ENCODE measurements at regions not wholly inside any gene's neighbourhood (a gene's known extent, or its start where the extent isn't known, plus 50 kb on each side); places are given as distances from the start of the nearest gene placed in this dataset.

DNA sequence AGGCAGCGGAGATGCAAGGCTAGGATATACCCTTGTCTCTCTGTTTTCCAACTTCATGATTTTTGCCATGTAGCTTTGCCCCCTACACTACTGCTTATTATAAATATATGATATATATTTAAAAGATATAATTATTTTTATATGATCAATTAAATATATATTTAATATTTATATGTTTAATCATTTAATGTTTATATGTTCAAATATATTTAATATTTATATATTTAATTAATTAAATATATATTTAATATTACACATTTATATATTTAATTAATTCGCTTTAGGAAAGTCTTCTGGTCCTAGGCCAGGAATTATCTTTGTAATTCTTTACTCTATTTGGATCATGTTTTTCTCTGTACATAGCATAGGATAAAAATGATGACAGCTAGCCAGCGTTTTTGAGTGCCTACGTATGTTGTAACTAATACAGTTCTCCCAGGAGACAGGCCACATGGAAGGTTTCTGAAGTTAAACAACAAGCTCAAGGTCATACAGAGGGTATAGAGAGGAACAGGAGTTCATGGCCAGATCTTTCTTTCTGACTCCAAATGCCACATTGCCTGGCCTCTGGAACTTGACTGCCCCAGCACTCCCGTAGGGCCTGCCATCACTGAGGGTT, 192.5 kb downstream of the KCNA5 start (continued):
- TF ChIP-seq, protein P1, sequence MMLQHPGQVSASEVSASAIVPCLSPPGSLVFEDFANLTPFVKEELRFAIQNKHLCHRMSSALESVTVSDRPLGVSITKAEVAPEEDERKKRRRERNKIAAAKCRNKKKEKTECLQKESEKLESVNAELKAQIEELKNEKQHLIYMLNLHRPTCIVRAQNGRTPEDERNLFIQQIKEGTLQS (IDR thresholded peaks at IDR 0.05; ENCODE audit: borderline replicate concordance, extremely low read depth, low read depth, low read length), result no peak
- TF ChIP-seq KDM1A (IDR thresholded peaks at IDR 0.05; ENCODE audit: borderline replicate concordance) (no peak), RB1 (IDR thresholded peaks at IDR 0.05; ENCODE audit: borderline replicate concordance) (no peak), CHD4 (IDR thresholded peaks at IDR 0.05) (no peak)

DNA sequence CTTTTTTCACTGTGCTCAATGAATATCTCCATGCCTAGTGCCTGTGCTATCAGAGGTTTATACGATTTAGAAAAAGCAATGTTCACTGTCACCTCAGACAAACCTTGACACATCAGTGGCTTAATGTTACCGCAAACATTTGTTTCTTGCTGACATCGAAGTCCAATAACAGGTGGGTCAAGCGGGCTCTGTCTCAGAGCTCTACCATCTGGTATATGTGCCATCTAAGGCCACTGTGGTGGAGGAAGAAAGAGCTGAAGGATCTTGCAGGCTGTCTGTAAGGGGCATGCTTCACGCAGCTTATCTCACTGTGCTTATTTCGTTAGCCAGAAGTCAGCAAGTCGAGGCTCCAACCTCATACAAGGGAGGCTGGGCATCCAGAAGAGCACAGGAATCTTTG, 189.5 kb upstream of the NTF3 start:
- intact Hi-C loops (cut with micrococcal nuclease; ENCODE audit: unreplicated experiment), result no loop called here
- 21% methylated on average over 7 of the region's 7 CpGs for WGBS (ENCODE audit: insufficient coverage, insufficient replicate concordance, low lambda C conversion rate, missing lambda C conversion rate)
- no peaks in the 10 kb centered on the region for H3K27me3 ChIP-seq (replicated peaks in 1 of 2; ENCODE audit: control insufficient read depth in 2 of 2, insufficient read depth in 2 of 2, low read length in 1 of 2)
- no peak overlapping the region for H3K4me3 ChIP-seq
- no peak for ATAC-seq
- no peak for FAIRE-seq
- no peak for TF ChIP-seq JUND (IDR thresholded peaks at IDR 0.05; ENCODE audit: low read depth, low read length)
- no peak for TF ChIP-seq SPI1 (IDR thresholded peaks at IDR 0.05; ENCODE audit: borderline replicate concordance, insufficient read depth, low read depth, low read length)
- TF ChIP-seq MXI1 (IDR thresholded peaks at IDR 0.05; ENCODE audit: low read depth, low read length), result no peak
- TF ChIP-seq ZNF217 (IDR thresholded peaks at IDR 0.05), result no peak
- no peak for TF ChIP-seq FOS (IDR thresholded peaks at IDR 0.05; ENCODE audit: borderline replicate concordance, extremely low read depth, insufficient read length)
- TF ChIP-seq, protein P2, sequence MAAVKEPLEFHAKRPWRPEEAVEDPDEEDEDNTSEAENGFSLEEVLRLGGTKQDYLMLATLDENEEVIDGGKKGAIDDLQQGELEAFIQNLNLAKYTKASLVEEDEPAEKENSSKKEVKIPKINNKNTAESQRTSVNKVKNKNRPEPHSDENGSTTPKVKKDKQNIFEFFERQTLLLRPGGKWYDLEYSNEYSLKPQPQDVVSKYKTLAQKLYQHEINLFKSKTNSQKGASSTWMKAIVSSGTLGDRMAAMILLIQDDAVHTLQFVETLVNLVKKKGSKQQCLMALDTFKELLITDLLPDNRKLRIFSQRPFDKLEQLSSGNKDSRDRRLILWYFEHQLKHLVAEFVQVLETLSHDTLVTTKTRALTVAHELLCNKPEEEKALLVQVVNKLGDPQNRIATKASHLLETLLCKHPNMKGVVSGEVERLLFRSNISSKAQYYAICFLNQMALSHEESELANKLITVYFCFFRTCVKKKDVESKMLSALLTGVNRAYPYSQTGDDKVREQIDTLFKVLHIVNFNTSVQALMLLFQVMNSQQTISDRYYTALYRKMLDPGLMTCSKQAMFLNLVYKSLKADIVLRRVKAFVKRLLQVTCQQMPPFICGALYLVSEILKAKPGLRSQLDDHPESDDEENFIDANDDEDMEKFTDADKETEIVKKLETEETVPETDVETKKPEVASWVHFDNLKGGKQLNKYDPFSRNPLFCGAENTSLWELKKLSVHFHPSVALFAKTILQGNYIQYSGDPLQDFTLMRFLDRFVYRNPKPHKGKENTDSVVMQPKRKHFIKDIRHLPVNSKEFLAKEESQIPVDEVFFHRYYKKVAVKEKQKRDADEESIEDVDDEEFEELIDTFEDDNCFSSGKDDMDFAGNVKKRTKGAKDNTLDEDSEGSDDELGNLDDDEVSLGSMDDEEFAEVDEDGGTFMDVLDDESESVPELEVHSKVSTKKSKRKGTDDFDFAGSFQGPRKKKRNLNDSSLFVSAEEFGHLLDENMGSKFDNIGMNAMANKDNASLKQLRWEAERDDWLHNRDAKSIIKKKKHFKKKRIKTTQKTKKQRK (IDR thresholded peaks at IDR 0.05; ENCODE audit: low read depth, low read length), result no peak
- in situ Hi-C loops (cut with MboI), result no loop called here
- no peaks in the 10 kb centered on the region for H3K9me3 ChIP-seq (replicated peaks; ENCODE audit: control insufficient read depth, insufficient read depth, low read length)
- H4K20me1 ChIP-seq (ENCODE audit: control insufficient read depth, insufficient read depth), result no peaks in the 10 kb centered on the region
- no peaks in the 10 kb centered on the region for H3K79me2 ChIP-seq (ENCODE audit: control insufficient read depth, insufficient read depth, low read length)
- no peaks in the 10 kb centered on the region for H3K4me1 ChIP-seq (ENCODE audit: control insufficient read depth, insufficient read depth, low read length)
- SMC1A ChIA-PET (ENCODE audit: uncharacterized antibody, unreplicated experiment), result no interaction called here
- no peak for DNase-seq (ENCODE audit: low read depth, low spot score)
- H3K36me3 ChIP-seq (ENCODE audit: control insufficient read depth in 2 of 2, insufficient read depth in 2 of 2, low read length in 1 of 2), result no peaks in the 10 kb centered on the region
- H3K27ac ChIP-seq (ENCODE audit: control insufficient read depth, insufficient read depth), result no peak overlapping the region
- RAD21 ChIA-PET (ENCODE audit: unreplicated experiment), result no interaction called here
- POLR2A ChIA-PET, result no interaction called here
- H2AFZ ChIP-seq (ENCODE audit: control insufficient read depth, low read depth, low read length), result no peak overlapping the region
- no peak overlapping the region for H3K4me2 ChIP-seq (ENCODE audit: control insufficient read depth, insufficient read depth)
- no TSS peak for BruUV-seq (replicated peaks)
- CTCF ChIA-PET, result no interaction called here
- H3K9ac ChIP-seq (ENCODE audit: control insufficient read depth, insufficient read depth, low read length), result no peak overlapping the region

Data from GM12878 (cell line).